HEK293 (cell line): ENCODE measurements at regions not wholly inside any gene's neighbourhood (a gene's known extent, or its start where the extent isn't known, plus 50 kb on each side); places are given as distances from the start of the nearest gene placed in this dataset.
A peak's percentile ranks its signal among the peaks of the same experiment; 100 is the strongest.

Source experiments
- CTCF ChIA-PET: fragments of 350-600 bp; formaldehyde crosslinking; extraction: SDS; loops from one replicate; lab custom pipeline; 2021; ENCODE audit warnings: antibody characterized with exemption; lab: Yijun Ruan, JAX
- POLR2A ChIA-PET: fragments of 300-600 bp; formaldehyde crosslinking; extraction: SDS; loops from one replicate; lab custom pipeline; 2020; ENCODE audit warnings: antibody characterized with exemption, inconsistent platforms; lab: Yijun Ruan, JAX
- H3K27ac ChIP-seq: fragments of 200-500 bp; sonication (Bioruptor generic); 2 replicates; pipeline ENCODE4 v1.5.1; 2014; ENCODE audit warnings: low read depth, low read length, control low read depth, inconsistent platforms; ENCODE audit errors: extremely low read depth
- H3K36me3 ChIP-seq, 2 experiments: fragments of 200-500 bp in 1 of 2; sonication (Bioruptor generic) in 1 of 2; 1 replicate in 1 of 2; 2 replicates in 1 of 2; pipeline ENCODE4 v1.5.1; 2014 to 2017; ENCODE audit warnings: inconsistent platforms in 2 of 2, low read length in 2 of 2; ENCODE audit not compliant: control insufficient read depth in 2 of 2, insufficient read depth in 1 of 2
- H3K4me1 ChIP-seq: fragments of 200-500 bp; sonication (Bioruptor generic); 2 replicates; pipeline ENCODE4 v1.5.1; 2014; ENCODE audit warnings: mild to moderate bottlenecking, low read length, inconsistent platforms; ENCODE audit not compliant: control insufficient read depth, insufficient read depth
- H3K4me3 ChIP-seq: 2 replicates; pipeline ENCODE4 v1.5.1; 2011; ENCODE audit warnings: low read depth, mild to moderate bottlenecking, control low read depth, low read length, moderate library complexity
- H3K9me3 ChIP-seq: fragments of 200-500 bp; sonication (Bioruptor generic); 2 replicates; pipeline ENCODE4 v1.5.1; 2014; ENCODE audit warnings: low read depth, low read length, inconsistent platforms; ENCODE audit not compliant: control insufficient read depth, insufficient read depth
- IKZF3 ChIP-seq: fragments of 450-650 bp; IDR thresholded peaks from 2 replicates; pipeline ENCODE4 v1.5.0; 2018; ENCODE audit warnings: missing biosample characterization, mild to moderate bottlenecking, missing genetic modification characterization, moderate library complexity
- KLF8 ChIP-seq: fragments of 450-650 bp; formaldehyde crosslinking; IDR thresholded peaks from 2 replicates; pipeline ENCODE4 v1.5.1; 2016; ENCODE audit warnings: missing biosample characterization, missing genetic modification characterization
- MEIS1 ChIP-seq: sonication (generic); formaldehyde crosslinking; IDR thresholded peaks from 2 replicates; pipeline ENCODE4 v1.8.1; 2022; ENCODE audit warnings: missing genetic modification reagents, mild to moderate bottlenecking, borderline replicate concordance
- PRDM10 ChIP-seq: fragments of 450-650 bp; formaldehyde crosslinking; IDR thresholded peaks from 2 replicates; pipeline ENCODE4 v1.5.1; 2016; ENCODE audit warnings: missing biosample characterization, missing genetic modification characterization
- PRDM6 ChIP-seq: fragments of 450-650 bp; formaldehyde crosslinking; IDR thresholded peaks from 2 replicates; pipeline ENCODE4 v1.5.1; 2017; ENCODE audit warnings: missing biosample characterization, missing genetic modification characterization
- SCRT1 ChIP-seq: fragments of 450-650 bp; formaldehyde crosslinking; IDR thresholded peaks from 2 replicates; pipeline ENCODE4 v1.5.1; 2016; ENCODE audit warnings: missing biosample characterization, missing genetic modification characterization, borderline replicate concordance
- ZBTB7A ChIP-seq: fragments of 450-650 bp; formaldehyde crosslinking; IDR thresholded peaks from 2 replicates; pipeline ENCODE4 v1.5.1; 2016; ENCODE audit warnings: low read depth, missing biosample characterization, missing genetic modification characterization
- ZNF311 ChIP-seq: fragments of 450-650 bp; formaldehyde crosslinking; IDR thresholded peaks from 2 replicates; pipeline ENCODE4 v1.5.1; 2017; ENCODE audit warnings: missing biosample characterization, missing genetic modification characterization, borderline replicate concordance
- ZNF341 ChIP-seq: fragments of 450-650 bp; formaldehyde crosslinking; IDR thresholded peaks from 2 replicates; pipeline ENCODE4; 2016; ENCODE audit warnings: low read depth, missing biosample characterization, missing genetic modification characterization
- ZNF426 ChIP-seq: fragments of 450-650 bp; formaldehyde crosslinking; IDR thresholded peaks from 2 replicates; pipeline ENCODE4 v1.5.1; 2017; ENCODE audit warnings: missing biosample characterization, missing genetic modification characterization, mild to moderate bottlenecking, inconsistent platforms, moderate library complexity
- ZNF518A ChIP-seq: fragments of 450-650 bp; formaldehyde crosslinking; conservative IDR thresholded peaks from 2 replicates; pipeline ENCODE4 v1.5.1; 2016; ENCODE audit warnings: low read depth, missing biosample characterization, missing genetic modification characterization
- ZNF670 ChIP-seq: fragments of 450-650 bp; formaldehyde crosslinking; IDR thresholded peaks from 2 replicates; pipeline ENCODE4 v1.5.1; 2016; ENCODE audit warnings: missing biosample characterization, missing genetic modification characterization, low read depth
- ZNF692 ChIP-seq: fragments of 450-650 bp; formaldehyde crosslinking; IDR thresholded peaks from 2 replicates; pipeline ENCODE4 v1.5.1; 2016; ENCODE audit warnings: missing biosample characterization, missing genetic modification characterization
- ZNF76 ChIP-seq: fragments of 450-650 bp; formaldehyde crosslinking; IDR thresholded peaks from 2 replicates; pipeline ENCODE4; 2016; ENCODE audit warnings: low read depth, missing biosample characterization, missing genetic modification characterization, borderline replicate concordance
- ZNF837 ChIP-seq: fragments of 450-650 bp; formaldehyde crosslinking; IDR thresholded peaks from 2 replicates; pipeline ENCODE4 v1.5.1; 2016; ENCODE audit warnings: missing biosample characterization, missing genetic modification characterization
- TF ChIP-seq, protein P1 (sequence below): fragments of 450-650 bp; formaldehyde crosslinking; IDR thresholded peaks from 2 replicates; pipeline ENCODE4 v1.5.1; 2016; ENCODE audit warnings: missing biosample characterization, missing genetic modification characterization, low read depth
- TF ChIP-seq, protein P2 (sequence below): fragments of 450-650 bp; IDR thresholded peaks from 2 replicates; pipeline ENCODE4 v1.5.1; 2018; ENCODE audit warnings: missing biosample characterization, missing genetic modification characterization

DNA sequence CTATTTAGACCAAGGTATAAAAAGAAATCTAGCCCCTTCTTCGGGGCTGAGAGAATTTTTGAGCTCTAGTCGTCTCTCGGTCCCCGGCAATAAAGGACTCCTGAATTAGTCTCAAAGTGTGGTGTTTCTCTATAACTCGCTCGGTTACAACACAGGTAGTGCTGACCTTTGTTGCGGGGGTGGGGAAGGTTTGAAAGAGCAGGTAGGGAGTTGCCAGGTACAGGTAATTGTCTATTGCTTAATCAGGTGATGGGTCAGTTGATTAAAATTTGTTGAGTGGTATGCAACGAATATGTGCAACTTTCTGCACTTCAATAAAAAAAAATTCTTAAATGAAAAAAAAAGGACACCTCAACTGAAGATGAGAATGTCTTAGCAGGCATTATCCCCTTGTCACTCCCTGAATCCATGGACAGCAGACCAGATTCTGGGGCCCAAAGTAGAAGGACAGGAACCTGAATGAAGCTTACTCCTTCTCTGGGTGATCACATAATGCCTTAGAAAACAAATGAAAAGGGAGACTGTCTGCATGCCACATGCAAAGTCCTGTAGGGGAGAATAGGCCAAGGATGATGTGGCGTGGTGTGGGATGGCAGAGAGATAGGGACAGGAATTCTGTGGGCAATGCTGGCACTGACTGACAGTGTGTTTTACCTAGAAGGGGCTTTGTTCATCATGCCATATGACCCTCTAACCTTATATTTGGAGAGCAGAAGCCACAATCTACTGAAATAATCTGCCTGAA, 157.6 kb upstream of the OLIG3 start (continued):
- TF ChIP-seq ZNF692 (tag by site-specific recombination): no peak
- no peak for TF ChIP-seq ZNF426 (tag by site-specific recombination)
- no peak for TF ChIP-seq ZNF670 (tag by site-specific recombination)
- TF ChIP-seq ZNF76 (tag by site-specific recombination): no peak
- TF ChIP-seq, protein P1, sequence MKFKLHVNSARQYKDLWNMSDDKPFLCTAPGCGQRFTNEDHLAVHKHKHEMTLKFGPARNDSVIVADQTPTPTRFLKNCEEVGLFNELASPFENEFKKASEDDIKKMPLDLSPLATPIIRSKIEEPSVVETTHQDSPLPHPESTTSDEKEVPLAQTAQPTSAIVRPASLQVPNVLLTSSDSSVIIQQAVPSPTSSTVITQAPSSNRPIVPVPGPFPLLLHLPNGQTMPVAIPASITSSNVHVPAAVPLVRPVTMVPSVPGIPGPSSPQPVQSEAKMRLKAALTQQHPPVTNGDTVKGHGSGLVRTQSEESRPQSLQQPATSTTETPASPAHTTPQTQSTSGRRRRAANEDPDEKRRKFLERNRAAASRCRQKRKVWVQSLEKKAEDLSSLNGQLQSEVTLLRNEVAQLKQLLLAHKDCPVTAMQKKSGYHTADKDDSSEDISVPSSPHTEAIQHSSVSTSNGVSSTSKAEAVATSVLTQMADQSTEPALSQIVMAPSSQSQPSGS (tag by site-specific recombination): no peak
- no peak for TF ChIP-seq IKZF3 (tag by site-specific recombination)
- no peak for TF ChIP-seq ZNF837
- TF ChIP-seq SCRT1 (tag by site-specific recombination): no peak
- TF ChIP-seq KLF8 (tag by site-specific recombination): no peak
- TF ChIP-seq PRDM6: no peak
- TF ChIP-seq ZBTB7A (tag by site-specific recombination): no peak
- TF ChIP-seq PRDM10 (tag by site-specific recombination): no peak

DNA sequence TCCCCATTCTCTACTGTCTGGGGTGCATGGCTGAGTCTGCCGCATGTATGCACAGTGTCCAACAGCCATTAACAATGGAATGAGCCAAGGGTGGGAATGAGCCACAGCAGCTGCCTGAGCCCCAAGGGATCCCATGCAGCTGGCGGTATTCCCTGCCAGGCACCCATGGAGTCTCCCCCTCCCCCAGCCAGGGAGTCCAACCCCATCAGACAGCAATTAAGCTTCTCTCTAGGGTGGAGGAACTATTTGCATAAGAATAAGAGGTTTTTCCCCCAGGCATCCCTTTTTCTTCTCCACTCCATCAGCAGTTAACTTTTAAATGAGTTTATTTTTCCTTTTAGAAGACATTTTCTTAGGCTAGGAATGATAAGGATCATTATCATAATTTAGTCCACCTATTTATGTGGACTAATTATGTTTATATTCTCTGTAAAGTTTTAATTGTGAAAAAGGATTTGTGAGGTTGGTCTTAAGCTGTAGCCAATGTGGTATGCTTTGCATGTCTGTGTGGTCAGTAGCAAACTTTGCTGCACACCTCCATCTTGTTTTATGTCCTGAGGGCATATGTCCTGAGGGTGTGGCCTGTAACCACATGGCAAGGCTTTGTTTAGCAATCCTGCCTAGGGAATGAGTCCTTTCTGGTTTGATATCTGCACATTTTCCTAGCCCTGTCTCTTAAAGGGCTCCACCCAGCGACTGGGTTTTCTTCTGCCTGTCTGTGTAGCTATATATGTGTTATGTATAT, 158.9 kb upstream of the OLIG3 start:
- Histone ChIP-seq H3K27ac (peak overlapping the region; percentile 51; the same call in 1 of the 2 replicates), H3K4me3 (no peak overlapping the region), H3K4me1 (peaks cover 21% of the 10 kb centered on the region), H3K36me3 (no peaks in the 10 kb centered on the region), H3K9me3 (no peaks in the 10 kb centered on the region)
- TF ChIP-seq ZNF341: no peak
- TF ChIP-seq, protein P2, sequence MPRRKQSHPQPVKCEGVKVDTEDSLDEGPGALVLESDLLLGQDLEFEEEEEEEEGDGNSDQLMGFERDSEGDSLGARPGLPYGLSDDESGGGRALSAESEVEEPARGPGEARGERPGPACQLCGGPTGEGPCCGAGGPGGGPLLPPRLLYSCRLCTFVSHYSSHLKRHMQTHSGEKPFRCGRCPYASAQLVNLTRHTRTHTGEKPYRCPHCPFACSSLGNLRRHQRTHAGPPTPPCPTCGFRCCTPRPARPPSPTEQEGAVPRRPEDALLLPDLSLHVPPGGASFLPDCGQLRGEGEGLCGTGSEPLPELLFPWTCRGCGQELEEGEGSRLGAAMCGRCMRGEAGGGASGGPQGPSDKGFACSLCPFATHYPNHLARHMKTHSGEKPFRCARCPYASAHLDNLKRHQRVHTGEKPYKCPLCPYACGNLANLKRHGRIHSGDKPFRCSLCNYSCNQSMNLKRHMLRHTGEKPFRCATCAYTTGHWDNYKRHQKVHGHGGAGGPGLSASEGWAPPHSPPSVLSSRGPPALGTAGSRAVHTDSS (tag by site-specific recombination): no peak
- no peak for TF ChIP-seq ZNF518A (tag by site-specific recombination)
- TF ChIP-seq MEIS1 (CRISPR knock-in tag): no peak
- TF ChIP-seq ZNF311 (tag by site-specific recombination): no peak
- ChIA-PET POLR2A (no interaction called here), CTCF (interaction anchor here (0.6 to 0.7 kb wide), 3 partner anchors 11 to 206 kb away, joined by 3 read pairs; no protein-coding TSS in a partner anchor)
